Left cardiac atrium (tissue), 4 donors: ENCODE measurements at regions not wholly inside any gene's neighbourhood (a gene's known extent, or its start where the extent isn't known, plus 50 kb on each side); places are given as distances from the start of the nearest gene placed in this dataset.
"Not testable (repeated sequence)": the region's sequence is repeated elsewhere in the genome, so short reads cannot be mapped to it uniquely, and the experiment has no call there.

Experiments used
- ATAC-seq, 2 donors: fragments of 200-7000 bp; cut with Tn5 transposase; one replicate each; pipeline ENCODE4 v1.9.1; 2020; ENCODE audit warnings: mild to moderate bottlenecking in 2 of 2, moderate library complexity in 2 of 2
- DNase-seq: peaks from one replicate; pipeline ENCODE4 v3.0.0-alpha.2; 2020
- intact Hi-C, 2 donors: fragments of 100-400 bp; cut with DNase I; formaldehyde crosslinking; loops; one replicate each; pipeline versions ENCODE4 v1.14.1 to v1.15.1; 2022 to 2023
- donor health status: DM: no; HTN: yes; CAD: no.
- donor health status: DM: no; HTN: yes; CAD: no; lungs with severe emphysema.
- donor health status: DM: yes; HTN: yes; CAD: no.
- donor health status: Dilated cardiomyopathy.

- ATAC-seq, intact Hi-C loops, DNase-seq: not testable (repeated sequence)
Observed at GRCh38 chrY:13930436-13930835, 55.8 kb downstream of the VCY start.
